ENCODE measurements at regions not wholly inside any gene's neighbourhood (a gene's known extent, or its start where the extent isn't known, plus 50 kb on each side); places are given as distances from the start of the nearest gene placed in this dataset.

- TF ChIP-seq CTCF (IDR thresholded peaks at IDR 0.05; ENCODE audit: insufficient read depth, low read length) = no peak
- TF ChIP-seq GABPA (IDR thresholded peaks at IDR 0.05; ENCODE audit: low read depth) = no peak
- no peak for TF ChIP-seq REST (IDR thresholded peaks at IDR 0.05; ENCODE audit: insufficient replicate concordance, low read depth)
- no peak for TF ChIP-seq POLR2AphosphoS5 (IDR thresholded peaks at IDR 0.05; ENCODE audit: low read depth)
- TF ChIP-seq SPI1 (IDR thresholded peaks at IDR 0.05; ENCODE audit: borderline replicate concordance, low read depth) = no peak
- no peak for DNase-seq (ENCODE audit: low read depth in 1 of 2, low spot score in 1 of 2)
- Histone ChIP-seq H3K27ac (replicated peaks) (no peak overlapping the region), H3K4me3 (replicated peaks; ENCODE audit: insufficient read depth, low read length) (no peak overlapping the region), H3K27me3 (ENCODE audit: insufficient read depth, poor library complexity, severe bottlenecking) (no peaks in the 10 kb centered on the region)
Observed at GRCh38 chrX:42246814-42247213, 323.5 kb upstream of the CASK start.

- TF ChIP-seq REST (IDR thresholded peaks at IDR 0.05; ENCODE audit: insufficient replicate concordance, low read depth) = no peak
- no peak for TF ChIP-seq SPI1 (IDR thresholded peaks at IDR 0.05; ENCODE audit: borderline replicate concordance, low read depth)
- TF ChIP-seq GABPA (IDR thresholded peaks at IDR 0.05; ENCODE audit: low read depth) = no peak
- TF ChIP-seq CTCF (IDR thresholded peaks at IDR 0.05; ENCODE audit: insufficient read depth, low read length) = no peak
- no peak for TF ChIP-seq POLR2AphosphoS5 (IDR thresholded peaks at IDR 0.05; ENCODE audit: low read depth)
- Histone ChIP-seq H3K27ac (replicated peaks) (no peak overlapping the region), H3K27me3 (ENCODE audit: insufficient read depth, poor library complexity, severe bottlenecking) (no peaks in the 10 kb centered on the region), H3K4me3 (replicated peaks; ENCODE audit: insufficient read depth, low read length) (no peak overlapping the region)
- no peak for DNase-seq (ENCODE audit: low read depth in 1 of 2, low spot score in 1 of 2)
Observed at GRCh38 chrX:42242004-42242403, 318.6 kb upstream of the CASK start.

- DNase-seq (ENCODE audit: low read depth in 1 of 2, low spot score in 1 of 2) = no peak
- Histone ChIP-seq H3K27ac (replicated peaks) (no peak overlapping the region), H3K27me3 (ENCODE audit: insufficient read depth, poor library complexity, severe bottlenecking) (no peaks in the 10 kb centered on the region), H3K4me3 (replicated peaks; ENCODE audit: insufficient read depth, low read length) (no peak overlapping the region)
- no peak for TF ChIP-seq POLR2AphosphoS5 (IDR thresholded peaks at IDR 0.05; ENCODE audit: low read depth)
- TF ChIP-seq GABPA (IDR thresholded peaks at IDR 0.05; ENCODE audit: low read depth) = no peak
- TF ChIP-seq SPI1 (IDR thresholded peaks at IDR 0.05; ENCODE audit: borderline replicate concordance, low read depth) = no peak
- TF ChIP-seq CTCF (IDR thresholded peaks at IDR 0.05; ENCODE audit: insufficient read depth, low read length) = no peak
- no peak for TF ChIP-seq REST (IDR thresholded peaks at IDR 0.05; ENCODE audit: insufficient replicate concordance, low read depth)
Observed at GRCh38 chrX:42241421-42241820, 318.1 kb upstream of the CASK start.

Data from HL-60 (cell line).